ENCODE measurements at regions not wholly inside any gene's neighbourhood (a gene's known extent, or its start where the extent isn't known, plus 50 kb on each side); places are given as distances from the start of the nearest gene placed in this dataset.

DNA sequence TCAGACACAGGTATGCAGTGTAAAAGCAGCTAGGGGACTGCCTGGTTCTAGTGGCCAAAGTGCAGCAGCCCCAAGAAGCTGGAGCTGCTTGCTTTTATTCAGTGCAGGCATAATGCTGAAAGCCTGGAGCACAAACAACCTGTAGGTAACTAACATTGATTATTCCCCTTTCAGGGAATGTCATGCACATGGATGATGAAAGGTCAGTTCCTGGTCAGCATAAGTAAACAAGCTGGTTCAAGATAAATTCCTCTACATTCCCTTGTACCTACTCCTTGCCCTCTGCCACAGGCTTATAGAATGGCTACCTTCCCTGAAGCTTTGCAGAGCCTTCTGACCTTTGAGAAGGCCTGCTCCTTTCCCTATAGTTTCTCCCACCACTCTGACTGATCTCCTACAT, 1318.5 kb upstream of the ADGRL3 start:
- Mint-ChIP-seq H3K9me3 (peaks cover 5 to 15% of the 10 kb centered on the region in 2 donors), H3K4me3 (no peak overlapping the region), H3K36me3 (ENCODE audit: insufficient read depth) (no peaks in the 10 kb centered on the region), H3K27ac (no peak overlapping the region), H3K27me3 (no peaks in the 10 kb centered on the region), H3K4me1 (ENCODE audit: low read depth in 2 of 2) (no peaks in the 10 kb centered on the region)
- ATAC-seq (replicated peaks) (no peak), DNase-seq (no peak)

DNA sequence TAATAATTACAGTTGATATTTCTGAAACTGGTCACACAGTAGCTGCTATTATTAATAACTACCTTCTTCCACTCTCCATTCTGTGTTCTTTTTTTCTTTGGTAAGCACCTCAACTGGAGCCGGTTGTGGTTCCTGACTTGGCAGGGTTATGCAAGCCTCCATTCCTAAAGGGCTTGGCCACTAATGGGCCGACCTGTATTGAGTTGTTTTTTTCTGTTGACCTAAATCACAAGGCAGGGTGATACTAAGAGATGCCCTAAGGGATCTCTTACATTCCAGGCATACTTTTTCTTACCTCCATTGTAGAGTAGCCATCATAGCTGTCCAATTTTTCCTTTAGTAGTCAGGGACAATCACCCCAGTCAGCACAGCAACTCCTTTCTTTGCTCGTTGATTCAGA, 1295.8 kb upstream of the ADGRL3 start:
- Mint-ChIP-seq H3K36me3 (ENCODE audit: insufficient read depth) (no peaks in the 10 kb centered on the region), H3K4me1 (ENCODE audit: low read depth in 2 of 2) (no peaks in the 10 kb centered on the region), H3K27ac (no peak overlapping the region), H3K9me3 (peaks cover 8 to 11% of the 10 kb centered on the region in 2 donors), H3K27me3 (no peaks in the 10 kb centered on the region), H3K4me3 (no peak overlapping the region)
- no peak for DNase-seq
- no peak for ATAC-seq (replicated peaks)

DNA sequence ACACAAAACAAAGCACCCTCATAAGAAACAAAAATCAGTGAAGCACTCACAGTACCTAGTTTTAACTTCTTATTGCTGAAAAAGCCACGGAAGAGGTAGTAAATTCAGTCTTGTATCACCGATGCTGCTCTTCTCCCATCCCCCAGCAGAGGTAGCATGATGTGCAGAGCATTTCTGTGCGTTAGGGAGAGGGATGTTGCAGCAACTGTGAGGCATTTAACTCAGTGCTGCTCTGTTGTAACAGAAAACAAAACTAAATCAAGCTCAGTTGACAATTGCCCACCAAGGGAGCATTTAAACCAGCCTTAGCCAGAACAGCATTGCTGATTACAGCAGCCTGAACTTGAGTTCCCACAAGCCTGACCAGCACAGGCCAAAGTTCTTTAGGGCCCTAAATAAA, 1279.7 kb upstream of the ADGRL3 start:
- no peak overlapping the region for H3K4me3 Mint-ChIP-seq
- H3K4me1 Mint-ChIP-seq (ENCODE audit: low read depth in 2 of 2), result no peaks in the 10 kb centered on the region
- no peaks in the 10 kb centered on the region for H3K27me3 Mint-ChIP-seq
- DNase-seq, result no peak
- H3K27ac Mint-ChIP-seq, result no peak overlapping the region
- no peak for ATAC-seq (replicated peaks)
- H3K36me3 Mint-ChIP-seq (ENCODE audit: insufficient read depth), result no peaks in the 10 kb centered on the region
- no peaks in the 10 kb centered on the region for H3K9me3 Mint-ChIP-seq

DNA sequence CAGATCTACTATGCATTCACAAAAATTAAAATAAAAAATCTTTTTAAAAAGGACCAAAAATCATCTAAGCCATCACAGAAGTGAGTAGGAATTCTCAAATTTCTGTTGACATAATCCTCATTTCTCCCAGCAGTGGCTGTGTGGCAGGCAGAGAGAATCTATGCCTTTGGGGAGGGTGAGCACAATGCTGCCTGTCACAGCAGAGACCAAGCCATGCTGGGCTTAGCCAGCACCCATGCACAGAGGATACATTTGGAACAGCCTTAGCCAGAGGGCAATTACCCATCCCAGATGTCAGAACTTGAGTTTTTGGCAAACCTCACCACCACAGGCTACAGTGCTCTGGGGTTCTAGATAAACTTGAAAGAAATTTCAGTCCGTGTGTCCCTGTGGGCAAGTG, 1274.8 kb upstream of the ADGRL3 start:
- H3K27me3 Mint-ChIP-seq, result no peaks in the 10 kb centered on the region
- no peak for ATAC-seq (replicated peaks)

DNA sequence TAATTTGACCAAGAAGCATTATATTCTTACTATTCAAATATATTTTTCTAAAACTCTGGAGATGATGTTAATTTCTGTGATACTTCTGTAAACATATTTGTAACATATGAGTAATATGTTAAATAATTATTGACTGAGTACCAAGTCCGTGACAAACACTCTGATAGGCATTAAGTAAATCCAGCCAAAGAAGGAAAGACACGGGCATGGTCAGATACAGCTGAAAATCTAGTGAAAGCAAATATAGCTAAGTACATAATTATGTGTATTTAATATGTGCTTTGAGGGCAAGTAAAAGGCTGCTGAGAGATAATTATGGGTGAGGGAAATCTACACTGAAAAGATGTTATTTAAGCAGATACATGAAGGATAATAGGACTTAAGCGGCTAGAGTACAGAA, 1263.6 kb upstream of the ADGRL3 start:
- Mint-ChIP-seq H3K27ac (no peak overlapping the region), H3K4me3 (no peak overlapping the region), H3K36me3 (ENCODE audit: insufficient read depth) (no peaks in the 10 kb centered on the region), H3K4me1 (ENCODE audit: low read depth in 2 of 2) (no peaks in the 10 kb centered on the region), H3K9me3 (peaks cover 9 to 10% of the 10 kb centered on the region in 2 donors), H3K27me3 (no peaks in the 10 kb centered on the region)
- ATAC-seq (replicated peaks) (no peak), DNase-seq (no peak)

More for the DNA sequence above, 1274.8 kb upstream of the ADGRL3 start:
- Mint-ChIP-seq H3K9me3 (peaks cover 6 to 11% of the 10 kb centered on the region in 2 donors), H3K4me3 (no peak overlapping the region), H3K27ac (no peak overlapping the region), H3K4me1 (ENCODE audit: low read depth in 2 of 2) (no peaks in the 10 kb centered on the region), H3K36me3 (ENCODE audit: insufficient read depth) (no peaks in the 10 kb centered on the region)
- no peak for DNase-seq

DNA sequence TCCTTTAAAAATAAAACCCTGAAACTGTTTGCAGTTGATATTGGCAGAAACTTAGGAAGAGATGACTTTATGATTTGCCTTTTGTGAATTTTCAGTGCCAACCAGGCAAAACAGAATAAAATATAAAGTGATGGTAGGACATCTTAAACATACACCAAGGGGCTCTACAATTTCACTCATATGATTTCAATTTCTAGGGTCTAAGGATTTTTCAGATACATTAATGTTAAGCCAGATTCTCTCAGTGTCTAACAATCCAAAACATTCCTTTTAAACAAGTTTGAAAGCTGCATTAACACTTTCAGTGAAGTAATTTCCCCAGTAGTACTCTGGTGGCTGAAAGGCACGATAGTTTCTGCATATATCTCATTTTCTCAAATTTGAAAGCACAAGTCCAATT, 1262.0 kb upstream of the ADGRL3 start:
- Mint-ChIP-seq H3K27ac (no peak overlapping the region), H3K4me3 (no peak overlapping the region), H3K27me3 (no peaks in the 10 kb centered on the region), H3K4me1 (ENCODE audit: low read depth in 2 of 2) (no peaks in the 10 kb centered on the region), H3K9me3 (peaks cover 10 to 13% of the 10 kb centered on the region in 2 donors), H3K36me3 (ENCODE audit: insufficient read depth) (no peaks in the 10 kb centered on the region)
- ATAC-seq (replicated peaks) (no peak), DNase-seq (no peak)

DNA sequence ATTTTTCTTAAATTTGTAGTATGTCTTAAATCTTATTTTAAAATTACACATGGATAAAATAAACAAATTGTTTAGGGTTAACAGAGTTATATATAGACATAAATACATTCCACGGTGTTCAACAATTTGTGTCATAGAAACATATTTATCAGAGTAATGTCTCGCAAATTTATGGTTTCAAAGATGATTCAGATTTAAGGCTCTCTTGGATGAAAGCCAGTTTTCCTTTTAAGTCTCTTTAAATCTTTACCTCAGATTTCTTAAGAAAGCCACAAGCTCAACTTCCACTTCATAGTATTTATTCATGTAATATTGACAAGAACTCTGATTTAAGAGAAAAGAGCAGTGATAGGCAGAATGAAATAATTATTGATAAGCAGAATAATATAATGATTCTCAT, 1254.8 kb upstream of the ADGRL3 start:
- no peaks in the 10 kb centered on the region for H3K36me3 Mint-ChIP-seq (ENCODE audit: insufficient read depth)
- H3K4me1 Mint-ChIP-seq (ENCODE audit: low read depth in 2 of 2), result no peaks in the 10 kb centered on the region
- H3K27me3 Mint-ChIP-seq, result no peaks in the 10 kb centered on the region
- H3K27ac Mint-ChIP-seq, result no peak overlapping the region
- ATAC-seq (replicated peaks) (no peak), DNase-seq (no peak)
- H3K9me3 Mint-ChIP-seq, result peaks cover 12 to 37% of the 10 kb centered on the region in 2 donors
- no peak overlapping the region for H3K4me3 Mint-ChIP-seq

DNA sequence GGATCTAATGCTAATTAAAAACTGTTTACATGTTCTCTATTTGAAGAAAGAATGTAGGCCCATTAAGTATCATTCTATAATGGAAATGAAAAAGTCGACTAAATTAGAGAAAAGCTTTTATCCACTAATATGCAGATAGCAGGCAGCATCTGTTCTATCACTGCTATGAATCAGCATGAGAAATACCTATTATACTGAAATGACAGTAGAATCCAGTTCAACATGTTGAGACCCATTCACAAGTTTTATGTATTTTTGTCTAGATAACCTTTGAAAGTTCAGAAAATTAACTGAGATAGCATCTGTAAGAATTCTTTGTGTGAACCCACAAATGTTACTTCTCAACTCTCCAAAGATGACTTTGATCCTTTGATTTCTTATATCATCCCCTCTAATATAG, 1254.4 kb upstream of the ADGRL3 start:
- H3K27ac Mint-ChIP-seq, result no peak overlapping the region
- H3K4me1 Mint-ChIP-seq (ENCODE audit: low read depth in 2 of 2), result no peaks in the 10 kb centered on the region
- no peak for ATAC-seq (replicated peaks)
- H3K9me3 Mint-ChIP-seq, result peaks cover 12 to 40% of the 10 kb centered on the region in 2 donors
- H3K36me3 Mint-ChIP-seq (ENCODE audit: insufficient read depth), result no peaks in the 10 kb centered on the region
- no peak for DNase-seq
- H3K4me3 Mint-ChIP-seq, result no peak overlapping the region
- H3K27me3 Mint-ChIP-seq, result no peaks in the 10 kb centered on the region

DNA sequence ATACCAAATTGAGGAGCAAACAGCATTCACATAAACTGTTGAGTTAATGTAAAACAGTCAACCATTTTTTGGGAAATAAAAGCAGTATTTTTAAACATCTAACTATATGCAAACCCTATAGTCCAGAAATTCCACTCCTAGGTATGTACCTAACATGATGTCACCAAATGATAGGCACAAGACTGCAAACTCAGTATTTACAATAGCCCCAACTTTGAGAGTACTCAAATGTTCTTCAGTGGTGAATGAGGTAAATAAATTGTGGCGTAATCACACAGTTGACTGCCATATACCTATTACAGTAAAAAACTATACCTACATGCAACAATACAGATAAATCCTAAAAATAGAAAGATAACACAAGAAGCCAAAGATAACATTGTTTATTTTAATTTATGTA, 1243.8 kb upstream of the ADGRL3 start:
- Mint-ChIP-seq H3K27me3 (no peaks in the 10 kb centered on the region), H3K9me3 (peaks cover 3 to 18% of the 10 kb centered on the region in 2 donors), H3K36me3 (ENCODE audit: insufficient read depth) (no peaks in the 10 kb centered on the region), H3K27ac (no peak overlapping the region), H3K4me3 (no peak overlapping the region), H3K4me1 (ENCODE audit: low read depth in 2 of 2) (no peaks in the 10 kb centered on the region)
- ATAC-seq (replicated peaks) (no peak), DNase-seq (no peak)

DNA sequence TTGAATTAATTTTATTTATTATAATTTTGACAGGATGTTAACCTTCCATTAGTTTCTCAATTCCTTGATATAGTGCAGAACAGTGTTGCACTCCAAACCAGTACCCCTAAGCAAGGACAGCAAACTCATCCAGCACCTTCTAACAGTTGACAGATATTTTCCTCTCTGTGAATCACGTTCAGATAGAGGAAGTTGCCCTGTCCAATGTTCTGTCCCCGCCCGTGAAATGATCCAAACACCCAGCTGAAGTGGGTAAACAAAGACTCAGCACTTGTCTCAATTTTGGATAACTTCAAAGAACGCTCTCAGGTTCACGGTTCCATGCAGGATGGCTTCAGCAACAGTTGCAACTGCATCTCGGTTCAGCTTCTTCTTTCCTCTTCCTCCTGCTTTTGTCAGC, 1240.0 kb upstream of the ADGRL3 start:
- ATAC-seq (replicated peaks) (no peak), DNase-seq (no peak)
- H3K4me1 Mint-ChIP-seq (ENCODE audit: low read depth in 2 of 2), result no peaks in the 10 kb centered on the region
- no peak overlapping the region for H3K4me3 Mint-ChIP-seq
- no peaks in the 10 kb centered on the region for H3K36me3 Mint-ChIP-seq (ENCODE audit: insufficient read depth)
- H3K27me3 Mint-ChIP-seq, result no peaks in the 10 kb centered on the region
- H3K9me3 Mint-ChIP-seq, result peaks cover 3 to 5% of the 10 kb centered on the region in 2 donors
- H3K27ac Mint-ChIP-seq, result no peak overlapping the region

DNA sequence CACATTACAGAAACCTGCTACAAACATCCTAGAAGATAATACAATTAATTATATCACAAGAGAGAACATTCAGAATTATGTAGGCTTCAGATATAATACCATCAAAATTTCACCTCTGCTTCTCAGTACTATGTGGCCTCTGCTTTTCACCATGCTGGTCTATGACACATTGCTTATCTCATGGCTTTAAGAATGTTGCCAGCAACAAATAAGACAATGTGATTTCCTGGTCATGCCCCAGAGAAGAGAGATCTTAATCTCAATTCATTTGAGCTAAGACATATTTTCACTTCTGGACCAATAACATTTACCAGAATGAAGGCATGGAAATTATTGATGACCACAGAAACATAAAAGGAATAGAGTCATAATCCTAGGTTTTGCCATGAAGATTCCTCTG, 1233.4 kb upstream of the ADGRL3 start:
- no peak for DNase-seq
- H3K4me3 Mint-ChIP-seq, result no peak overlapping the region
- H3K9me3 Mint-ChIP-seq, result peaks cover 2 to 17% of the 10 kb centered on the region in 2 donors
- H3K36me3 Mint-ChIP-seq (ENCODE audit: insufficient read depth), result no peaks in the 10 kb centered on the region
- H3K27ac Mint-ChIP-seq, result no peak overlapping the region
- no peaks in the 10 kb centered on the region for H3K4me1 Mint-ChIP-seq (ENCODE audit: low read depth in 2 of 2)
- no peaks in the 10 kb centered on the region for H3K27me3 Mint-ChIP-seq
- no peak for ATAC-seq (replicated peaks)

DNA sequence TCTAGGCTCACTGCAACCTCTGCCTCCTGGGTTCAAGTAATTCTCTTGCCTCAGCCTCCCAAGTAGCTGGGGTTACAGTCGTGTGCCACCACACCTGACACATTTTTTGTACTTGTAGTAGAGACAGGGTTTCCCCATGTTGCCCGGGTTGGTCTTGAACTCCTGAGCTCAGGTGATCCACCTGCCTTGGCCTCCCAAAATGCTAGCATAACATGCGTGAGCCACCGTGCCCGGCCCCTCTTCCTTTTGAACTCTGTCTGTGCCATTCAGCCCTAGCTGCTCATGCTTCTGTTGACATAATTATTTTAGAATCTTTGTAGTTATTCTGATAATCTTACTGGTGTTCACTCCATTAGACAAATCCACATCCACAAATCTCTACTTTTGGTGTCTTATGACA, 1231.3 kb upstream of the ADGRL3 start:
- H3K27me3 Mint-ChIP-seq, result no peaks in the 10 kb centered on the region
- H3K4me3 Mint-ChIP-seq, result no peak overlapping the region
- no peak for DNase-seq
- H3K4me1 Mint-ChIP-seq (ENCODE audit: low read depth in 2 of 2), result no peaks in the 10 kb centered on the region
- H3K36me3 Mint-ChIP-seq (ENCODE audit: insufficient read depth), result no peaks in the 10 kb centered on the region
- H3K27ac Mint-ChIP-seq, result no peak overlapping the region
- H3K9me3 Mint-ChIP-seq, result peaks cover 2 to 17% of the 10 kb centered on the region in 2 donors
- no peak for ATAC-seq (replicated peaks)

DNA sequence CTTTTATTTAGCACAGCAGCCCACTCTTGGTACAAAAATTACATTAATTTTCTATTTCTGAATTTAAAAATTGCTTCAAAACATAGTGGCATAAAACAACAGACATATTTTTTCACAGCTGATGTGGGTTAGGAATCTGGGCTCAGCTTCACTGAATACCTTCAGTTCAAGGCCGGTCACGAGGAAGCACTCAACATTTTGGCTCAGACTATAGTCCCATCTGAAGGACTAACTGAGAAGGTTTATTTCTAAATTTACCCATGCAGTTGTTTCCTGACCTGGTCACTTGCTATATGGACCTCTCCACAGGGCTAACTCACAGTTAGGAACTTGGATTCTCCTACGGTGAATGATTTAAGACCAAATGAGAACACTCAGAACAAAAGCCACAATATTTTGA, 1230.2 kb upstream of the ADGRL3 start:
- DNase-seq (no peak), ATAC-seq (replicated peaks) (no peak)
- H3K27me3 Mint-ChIP-seq, result no peaks in the 10 kb centered on the region
- H3K4me1 Mint-ChIP-seq (ENCODE audit: low read depth in 2 of 2), result no peaks in the 10 kb centered on the region
- H3K9me3 Mint-ChIP-seq, result peaks cover 2 to 17% of the 10 kb centered on the region in 2 donors
- H3K27ac Mint-ChIP-seq, result no peak overlapping the region
- no peak overlapping the region for H3K4me3 Mint-ChIP-seq
- H3K36me3 Mint-ChIP-seq (ENCODE audit: insufficient read depth), result no peaks in the 10 kb centered on the region

DNA sequence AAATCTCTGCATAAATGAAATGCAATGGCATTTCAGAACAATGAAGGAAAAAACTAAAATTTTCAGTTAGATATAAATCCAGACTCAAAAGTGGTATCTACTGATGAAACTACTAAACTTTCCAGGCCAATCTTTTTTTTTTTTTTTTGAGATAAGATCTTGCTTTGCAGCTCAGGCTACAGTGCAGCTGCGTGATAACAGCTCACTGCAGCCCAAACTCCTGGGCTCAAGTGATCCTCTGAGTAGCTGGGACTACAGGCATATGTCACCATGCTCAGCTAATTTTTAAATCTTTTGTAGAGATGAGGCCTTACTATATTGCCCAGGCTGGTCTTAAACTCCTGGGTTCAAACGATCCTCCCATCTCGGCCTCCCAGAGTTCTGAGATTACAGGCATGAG, 1228.2 kb upstream of the ADGRL3 start:
- no peaks in the 10 kb centered on the region for H3K27me3 Mint-ChIP-seq
- ATAC-seq (replicated peaks) (no peak), DNase-seq (no peak)
- H3K4me1 Mint-ChIP-seq (ENCODE audit: low read depth in 2 of 2), result no peaks in the 10 kb centered on the region
- no peak overlapping the region for H3K4me3 Mint-ChIP-seq
- peaks cover 2 to 17% of the 10 kb centered on the region in 2 donors for H3K9me3 Mint-ChIP-seq
- no peak overlapping the region for H3K27ac Mint-ChIP-seq
- H3K36me3 Mint-ChIP-seq (ENCODE audit: insufficient read depth), result no peaks in the 10 kb centered on the region

DNA sequence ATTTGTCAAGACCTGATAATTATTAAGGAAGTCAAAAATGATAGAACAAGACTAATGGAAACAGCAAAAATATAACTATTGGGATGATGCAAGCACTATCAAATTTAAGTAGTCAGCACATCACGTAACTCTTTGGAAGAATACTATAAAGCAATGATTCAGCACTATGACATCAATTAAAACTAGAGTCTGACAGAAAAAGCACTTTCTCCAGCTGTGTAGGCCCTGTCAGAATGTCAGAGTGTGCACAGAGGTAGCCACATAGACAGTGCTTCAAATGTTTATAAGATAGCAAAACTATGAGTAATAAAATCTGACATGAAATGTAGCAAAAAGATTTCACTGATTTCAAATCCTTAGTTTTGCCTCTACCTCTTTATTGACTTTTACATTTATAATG, 1226.6 kb upstream of the ADGRL3 start:
- DNase-seq, result no peak
- no peak for ATAC-seq (replicated peaks)
- Mint-ChIP-seq H3K9me3 (peaks cover 2 to 10% of the 10 kb centered on the region in 2 donors), H3K27me3 (no peaks in the 10 kb centered on the region), H3K4me1 (ENCODE audit: low read depth in 2 of 2) (no peaks in the 10 kb centered on the region), H3K4me3 (no peak overlapping the region), H3K36me3 (ENCODE audit: insufficient read depth) (no peaks in the 10 kb centered on the region), H3K27ac (no peak overlapping the region)
